ENCODE measurements at regions not wholly inside any gene's neighbourhood (a gene's known extent, or its start where the extent isn't known, plus 50 kb on each side); places are given as distances from the start of the nearest gene placed in this dataset.

GRCh38 chr2:84165256-84165655, 293.8 kb downstream of the SUCLG1 start:
- in situ Hi-C loops (cut with MboI; ENCODE audit: low pct_unique_long_range_greater_than_20kb, low sequenced_read_pairs, unreplicated experiment), result no loop called here
- no peak for DNase-seq (ENCODE audit: low spot score)
- TF ChIP-seq CTCF (IDR thresholded peaks at IDR 0.05; ENCODE audit: extremely low read depth, insufficient read depth, missing control alignments), result no peak

GRCh38 chr2:84160453-84160852, 298.6 kb downstream of the SUCLG1 start:
- in situ Hi-C loops (cut with MboI; ENCODE audit: low pct_unique_long_range_greater_than_20kb, low sequenced_read_pairs, unreplicated experiment), result no loop called here
- no peak for TF ChIP-seq CTCF (IDR thresholded peaks at IDR 0.05; ENCODE audit: extremely low read depth, insufficient read depth, missing control alignments)
- DNase-seq (ENCODE audit: low spot score), result no peak

- in situ Hi-C loops (cut with MboI; ENCODE audit: low pct_unique_long_range_greater_than_20kb, low sequenced_read_pairs, unreplicated experiment), result no loop called here
Measured at GRCh38 chr2:84158605-84159004, 300.5 kb downstream of the SUCLG1 start.

GRCh38 chr2:84152462-84152861, 306.6 kb downstream of the SUCLG1 start:
- no peak for DNase-seq (ENCODE audit: low spot score)
- in situ Hi-C loops (cut with MboI; ENCODE audit: low pct_unique_long_range_greater_than_20kb, low sequenced_read_pairs, unreplicated experiment), result no loop called here
- no peak for TF ChIP-seq CTCF (IDR thresholded peaks at IDR 0.05; ENCODE audit: extremely low read depth, insufficient read depth, missing control alignments)

More at GRCh38 chr2:84158605-84159004, 300.5 kb downstream of the SUCLG1 start:
- no peak for DNase-seq (ENCODE audit: low spot score)
- TF ChIP-seq CTCF (IDR thresholded peaks at IDR 0.05; ENCODE audit: extremely low read depth, insufficient read depth, missing control alignments), result no peak

- no peak for TF ChIP-seq CTCF (IDR thresholded peaks at IDR 0.05; ENCODE audit: extremely low read depth, insufficient read depth, missing control alignments)
- DNase-seq (ENCODE audit: low spot score), result no peak
- in situ Hi-C loops (cut with MboI; ENCODE audit: low pct_unique_long_range_greater_than_20kb, low sequenced_read_pairs, unreplicated experiment), result no loop called here
Measured at GRCh38 chr2:84144345-84144744, 314.7 kb downstream of the SUCLG1 start.

- TF ChIP-seq CTCF (IDR thresholded peaks at IDR 0.05; ENCODE audit: extremely low read depth, insufficient read depth, missing control alignments), result no peak
- no peak for DNase-seq (ENCODE audit: low spot score)
- in situ Hi-C loops (cut with MboI; ENCODE audit: low pct_unique_long_range_greater_than_20kb, low sequenced_read_pairs, unreplicated experiment), result no loop called here
Measured at GRCh38 chr2:84137034-84137433, 322.0 kb downstream of the SUCLG1 start.

GRCh38 chr2:84132370-84132769, 326.7 kb downstream of the SUCLG1 start:
- in situ Hi-C loops (cut with MboI; ENCODE audit: low pct_unique_long_range_greater_than_20kb, low sequenced_read_pairs, unreplicated experiment), result no loop called here
- DNase-seq (ENCODE audit: low spot score), result no peak
- TF ChIP-seq CTCF (IDR thresholded peaks at IDR 0.05; ENCODE audit: extremely low read depth, insufficient read depth, missing control alignments), result no peak

All from GM13977 (cell line).